ENCODE measurements at regions not wholly inside any gene's neighbourhood (a gene's known extent, or its start where the extent isn't known, plus 50 kb on each side); places are given as distances from the start of the nearest gene placed in this dataset.
A peak's percentile ranks its signal among the peaks of the same experiment; 100 is the strongest.

GRCh38 chr1:164225011-164225410 lies 334.0 kb upstream of the PBX1 start:
- no peak for DNase-seq
- no peak overlapping the region for H3K4me3 ChIP-seq
- H3K27me3 ChIP-seq = no peaks in the 10 kb centered on the region
- H3K27ac ChIP-seq = no peak overlapping the region
- H3K9me3 ChIP-seq (replicated peaks in 1 of 3) = no peaks in the 10 kb centered on the region
- intact Hi-C loops (cut with DNase I) = no loop called here
- no peaks in the 10 kb centered on the region for H3K4me1 ChIP-seq (replicated peaks in 1 of 2)
- H3K36me3 ChIP-seq (replicated peaks in 1 of 2) = no peaks in the 10 kb centered on the region
- WGBS, 4 donors = 82 to 90% (median 87%) methylated on average over 2 of the region's 2 CpGs
- no peak for TF ChIP-seq CTCF (IDR thresholded peaks at IDR 0.05)

GRCh38 chr1:164226977-164227376 lies 332.0 kb upstream of the PBX1 start:
- 82 to 90% (median 87%) methylated on average over 4 of the region's 4 CpGs for WGBS, 4 donors
- H3K27me3 ChIP-seq = no peaks in the 10 kb centered on the region
- H3K36me3 ChIP-seq (replicated peaks in 1 of 2) = no peaks in the 10 kb centered on the region
- TF ChIP-seq POLR2A (IDR thresholded peaks at IDR 0.05) = no peak
- no peak for TF ChIP-seq CTCF (IDR thresholded peaks at IDR 0.05)
- intact Hi-C loops (cut with DNase I) = no loop called here
- DNase-seq = no peak
- no peak overlapping the region for H3K4me3 ChIP-seq
- H3K27ac ChIP-seq = no peak overlapping the region
- H3K4me1 ChIP-seq (replicated peaks in 1 of 2) = no peaks in the 10 kb centered on the region
- no peaks in the 10 kb centered on the region for H3K9me3 ChIP-seq (replicated peaks in 1 of 3)

- no peaks in the 10 kb centered on the region for H3K27me3 ChIP-seq
- TF ChIP-seq POLR2A (IDR thresholded peaks at IDR 0.05) = no peak
- no peaks in the 10 kb centered on the region for H3K9me3 ChIP-seq (replicated peaks in 1 of 3)
- H3K4me1 ChIP-seq (replicated peaks in 1 of 2) = no peaks in the 10 kb centered on the region
- no peak for DNase-seq
- 51 to 71% (median 61%) methylated on average over 6 of the region's 6 CpGs for WGBS, 4 donors
- intact Hi-C loops (cut with DNase I) = no loop called here
- no peak overlapping the region for H3K4me3 ChIP-seq
- no peak overlapping the region for H3K27ac ChIP-seq
- no peaks in the 10 kb centered on the region for H3K36me3 ChIP-seq (replicated peaks in 1 of 2)
Measured at GRCh38 chr1:164228928-164229327, 330.1 kb upstream of the PBX1 start.

- no peak for DNase-seq
- H3K4me1 ChIP-seq (replicated peaks in 1 of 2) = no peaks in the 10 kb centered on the region
- intact Hi-C loops (cut with DNase I) = no loop called here
- TF ChIP-seq POLR2A (IDR thresholded peaks at IDR 0.05) = no peak
- no peak for TF ChIP-seq CTCF (IDR thresholded peaks at IDR 0.05)
- no peaks in the 10 kb centered on the region for H3K9me3 ChIP-seq (replicated peaks in 1 of 3)
- whole genome bisulfite sequencing, 4 donors = 77 to 82% (median 79%) methylated on average over 3 of the region's 3 CpGs
- H3K36me3 ChIP-seq (replicated peaks in 1 of 2) = no peaks in the 10 kb centered on the region
- H3K27ac ChIP-seq = no peak overlapping the region
- no peaks in the 10 kb centered on the region for H3K27me3 ChIP-seq
- no peak overlapping the region for H3K4me3 ChIP-seq
Measured at GRCh38 chr1:164233149-164233548, 325.8 kb upstream of the PBX1 start.

GRCh38 chr1:164240081-164240480 lies 318.9 kb upstream of the PBX1 start:
- Histone ChIP-seq H3K9me3 (replicated peaks in 1 of 3) (no peaks in the 10 kb centered on the region), H3K36me3 (replicated peaks in 1 of 2) (no peaks in the 10 kb centered on the region), H3K4me1 (replicated peaks in 1 of 2) (no peaks in the 10 kb centered on the region), H3K27ac (no peak overlapping the region), H3K27me3 (no peaks in the 10 kb centered on the region), H3K4me3 (no peak overlapping the region)
- WGBS, 4 donors = 70 to 78% (median 73%) methylated on average over 4 of the region's 4 CpGs
- intact Hi-C loops (cut with DNase I) = no loop called here
- no peak for TF ChIP-seq CTCF (IDR thresholded peaks at IDR 0.05)
- TF ChIP-seq POLR2A (IDR thresholded peaks at IDR 0.05) = no peak
- DNase-seq = peak in 1 of 7 donors; percentile 6
